PC-3 (cell line): ENCODE measurements at regions not wholly inside any gene's neighbourhood (a gene's known extent, or its start where the extent isn't known, plus 50 kb on each side); places are given as distances from the start of the nearest gene placed in this dataset.

Experiments used
- EZH2 ChIP-seq: fragments of 300-600 bp; sonication (generic); IDR thresholded peaks from one replicate; pipeline ENCODE4 v1.6.1; 2017; ENCODE audit warnings: antibody characterized with exemption, mild to moderate bottlenecking, low read length; ENCODE audit not compliant: unreplicated experiment
- EZH2phosphoT487 ChIP-seq: fragments of 300-600 bp; sonication (generic); IDR thresholded peaks from 2 replicates; pipeline ENCODE4 v1.6.1; 2018; ENCODE audit warnings: mild to moderate bottlenecking, antibody characterized with exemption, low read length, borderline replicate concordance
- TF ChIP-seq, protein P1 (sequence below): fragments of 300-600 bp; sonication (generic); conservative IDR thresholded peaks from 2 replicates; pipeline ENCODE4 v1.5.1; 2017; ENCODE audit warnings: antibody characterized with exemption, low read depth, mild to moderate bottlenecking, low read length

- TF ChIP-seq, protein P1, sequence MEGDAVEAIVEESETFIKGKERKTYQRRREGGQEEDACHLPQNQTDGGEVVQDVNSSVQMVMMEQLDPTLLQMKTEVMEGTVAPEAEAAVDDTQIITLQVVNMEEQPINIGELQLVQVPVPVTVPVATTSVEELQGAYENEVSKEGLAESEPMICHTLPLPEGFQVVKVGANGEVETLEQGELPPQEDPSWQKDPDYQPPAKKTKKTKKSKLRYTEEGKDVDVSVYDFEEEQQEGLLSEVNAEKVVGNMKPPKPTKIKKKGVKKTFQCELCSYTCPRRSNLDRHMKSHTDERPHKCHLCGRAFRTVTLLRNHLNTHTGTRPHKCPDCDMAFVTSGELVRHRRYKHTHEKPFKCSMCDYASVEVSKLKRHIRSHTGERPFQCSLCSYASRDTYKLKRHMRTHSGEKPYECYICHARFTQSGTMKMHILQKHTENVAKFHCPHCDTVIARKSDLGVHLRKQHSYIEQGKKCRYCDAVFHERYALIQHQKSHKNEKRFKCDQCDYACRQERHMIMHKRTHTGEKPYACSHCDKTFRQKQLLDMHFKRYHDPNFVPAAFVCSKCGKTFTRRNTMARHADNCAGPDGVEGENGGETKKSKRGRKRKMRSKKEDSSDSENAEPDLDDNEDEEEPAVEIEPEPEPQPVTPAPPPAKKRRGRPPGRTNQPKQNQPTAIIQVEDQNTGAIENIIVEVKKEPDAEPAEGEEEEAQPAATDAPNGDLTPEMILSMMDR: no peak
- TF ChIP-seq EZH2phosphoT487: no peak
- TF ChIP-seq EZH2: no peak
Measured at GRCh38 chr2:136247204-136247950, 129.4 kb upstream of the CXCR4 start.
